A549 (cell line): ENCODE measurements at regions not wholly inside any gene's neighbourhood (a gene's known extent, or its start where the extent isn't known, plus 50 kb on each side); places are given as distances from the start of the nearest gene placed in this dataset.

Experiments used
- ATAC-seq, 2 experiments: fragments of 200-7000 bp in 1 of 2; fragments of >200 bp in 1 of 2; cut with Nextera tagmentation in 1 of 2; cut with Tn5 transposase in 1 of 2; 3 replicates each; pipeline versions ENCODE4 v1.8.0 to v1.9.1; 2018 to 2020; ENCODE audit warnings: mild to moderate bottlenecking in 1 of 2, moderate library complexity in 1 of 2
- CTCF ChIA-PET: fragments of 300-600 bp; sonication (Branson Sonifier 250); formaldehyde crosslinking; extraction: SDS; loops from one replicate; lab custom pipeline; 2021; ENCODE audit warnings: antibody characterized with exemption, inconsistent platforms; lab: Yijun Ruan, JAX
- POLR2A ChIA-PET: fragments of 350-600 bp; formaldehyde crosslinking; extraction: SDS; loops from one replicate; lab custom pipeline; 2021; ENCODE audit warnings: antibody characterized with exemption, inconsistent platforms; lab: Yijun Ruan, JAX
- DNase-seq, 2 experiments: peaks; one replicate each; pipeline versions ENCODE4 v3.0.0 to v3.0.0-alpha.2; 2011 to 2016; ENCODE audit warnings: low read depth in 1 of 2, low spot score in 1 of 2
- FAIRE-seq: peaks from 2 replicates; lab custom pipeline; 2011; peaks lifted over from hg19 to GRCh38; lab: Jason Lieb, UNC
- H3K27ac ChIP-seq, 2 experiments: fragments of >200 bp; sonication (Bioruptor Twin); formaldehyde crosslinking; 3 replicates each; pipeline ENCODE4 v1.5.1; 2016 to 2017
- H3K4me1 ChIP-seq: fragments of >200 bp; sonication (Bioruptor Twin); formaldehyde crosslinking; 3 replicates; pipeline ENCODE4 v1.6.1; 2016
- H3K4me2 ChIP-seq: fragments of >200 bp; sonication (Bioruptor Twin); formaldehyde crosslinking; 3 replicates; pipeline ENCODE4 v1.6.1; 2016
- H3K4me3 ChIP-seq: fragments of >200 bp; sonication (Bioruptor Twin); formaldehyde crosslinking; 3 replicates; pipeline ENCODE4 v1.5.1; 2016
- H3K9me3 ChIP-seq: fragments of >200 bp; sonication (Bioruptor Twin); formaldehyde crosslinking; 3 replicates; pipeline ENCODE4 v1.6.1; 2016
- CBX2 ChIP-seq: fragments of 200-600 bp; sonication (generic); IDR thresholded peaks from 2 replicates; pipeline ENCODE4 v1.6.1; 2016; ENCODE audit warnings: low read depth, mild to moderate bottlenecking, borderline replicate concordance
- CEBPB ChIP-seq, 2 experiments: fragments of >200 bp in 1 of 2; sonication (Bioruptor Twin) in 1 of 2; formaldehyde crosslinking in 1 of 2; IDR thresholded peaks; 2 replicates each; pipeline ENCODE4 v1.6.1; 2012 to 2016
- CHD2 ChIP-seq: fragments of 150-350 bp; IDR thresholded peaks from 2 replicates; pipeline ENCODE4 v1.6.1; 2014; ENCODE audit warnings: low read length; ENCODE audit not compliant: partially characterized antibody
- FOSB ChIP-seq: fragments of 250-450 bp; sonication (Bioruptor Pico); IDR thresholded peaks from 2 replicates; pipeline ENCODE4 v1.5.0; 2020; ENCODE audit warnings: mild to moderate bottlenecking, moderate library complexity
- HOXA7 ChIP-seq: fragments of 250-450 bp; sonication (Bioruptor Pico); IDR thresholded peaks from 2 replicates; pipeline ENCODE4 v1.5.0; 2020; ENCODE audit warnings: mild to moderate bottlenecking, moderate library complexity
- JUNB ChIP-seq: fragments of >200 bp; sonication (Bioruptor Twin); formaldehyde crosslinking; IDR thresholded peaks from 2 replicates; pipeline ENCODE4 v1.6.1; 2016
- KDM1A ChIP-seq: fragments of 200-600 bp; sonication (generic); IDR thresholded peaks from 2 replicates; pipeline ENCODE4 v1.6.1; 2016; ENCODE audit warnings: low read depth, mild to moderate bottlenecking
- POLR2A ChIP-seq: IDR thresholded peaks from 2 replicates; pipeline ENCODE4 v1.6.1; 2012; ENCODE audit warnings: mild to moderate bottlenecking, low read length
- RAD21 ChIP-seq, 2 experiments: fragments of >200 bp in 1 of 2; sonication (Bioruptor Twin) in 1 of 2; formaldehyde crosslinking in 1 of 2; IDR thresholded peaks in 1 of 2; conservative IDR thresholded peaks in 1 of 2; 2 replicates in 1 of 2; 3 replicates in 1 of 2; pipeline ENCODE4 v1.6.1; 2012 to 2018; ENCODE audit warnings: inconsistent platforms in 1 of 2
- REST ChIP-seq: fragments of 200-600 bp; sonication (generic); IDR thresholded peaks from 2 replicates; pipeline ENCODE4 v1.6.1; 2016; ENCODE audit warnings: antibody characterized with exemption, mild to moderate bottlenecking, moderate library complexity
- ZFP36 ChIP-seq: fragments of 450-650 bp; IDR thresholded peaks from 2 replicates; pipeline ENCODE4 v1.6.1; 2014; ENCODE audit warnings: borderline replicate concordance; ENCODE audit not compliant: partially characterized antibody
- ZSCAN20 ChIP-seq: fragments of 250-450 bp; sonication (Bioruptor Pico); IDR thresholded peaks from 2 replicates; pipeline ENCODE4 v1.8.0; 2022; ENCODE audit warnings: mild to moderate bottlenecking, moderate library complexity
- WGBS: methylation state at CpG from one replicate; pipeline ENCODE4 v1.1.6; 2017; ENCODE audit errors: missing lambda C conversion rate; 5-methylcytosine and 5-hydroxymethylcytosine counted together

DNA sequence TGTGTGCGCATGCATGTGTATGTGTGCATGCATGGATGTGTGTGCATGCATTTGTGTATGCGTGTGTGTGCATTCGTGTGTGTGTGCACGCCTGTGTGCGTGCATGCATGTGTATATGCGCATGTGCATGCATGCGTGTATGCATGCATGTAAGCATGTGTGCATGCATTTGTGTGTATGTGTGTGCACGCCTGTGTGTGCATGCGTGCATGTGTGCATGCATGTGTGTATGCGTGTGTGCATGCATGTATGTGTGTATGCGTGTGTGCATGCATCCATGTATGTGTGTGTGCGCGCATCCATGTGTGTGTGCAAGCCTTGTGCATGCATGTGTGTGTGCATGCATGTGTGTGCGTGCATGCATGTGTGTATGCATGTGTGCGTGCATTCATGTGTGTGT lies 276.8 kb downstream of the PBX3 start:
- no peak overlapping the region for H3K27ac ChIP-seq
- no peak overlapping the region for H3K4me3 ChIP-seq
- TF ChIP-seq REST: no peak
- POLR2A ChIA-PET: no interaction called here
- H3K4me1 ChIP-seq: no peaks in the 10 kb centered on the region
- CTCF ChIA-PET: no interaction called here
- no peaks in the 10 kb centered on the region for H3K9me3 ChIP-seq
- no peak for DNase-seq
- FAIRE-seq: no peak
- no peak overlapping the region for H3K4me2 ChIP-seq
- ATAC-seq: no peak
- 86% methylated on average over 15 of the region's 15 CpGs for WGBS

GRCh38 chr9:126024581-126025230 lies 277.5 kb downstream of the PBX3 start:
- FAIRE-seq: no peak

GRCh38 chr9:126025991-126026390 lies 278.8 kb downstream of the PBX3 start:
- peak; percentile 49 for TF ChIP-seq ZFP36
- no peak for TF ChIP-seq KDM1A

More at GRCh38 chr9:126024581-126025230, 277.5 kb downstream of the PBX3 start:
- ChIA-PET CTCF (interaction anchor here (0.9 to 1.5 kb wide), 2 partner anchors 467 to 597 kb away, joined by 3 to 4 read pairs; no protein-coding TSS in a partner anchor), POLR2A (no interaction called here)
- no peak overlapping the region for H3K4me3 ChIP-seq
- H3K4me2 ChIP-seq: no peak overlapping the region
- no peak for ATAC-seq
- 53% methylated on average over 6 of the region's 13 CpGs for WGBS
- no peaks in the 10 kb centered on the region for H3K9me3 ChIP-seq
- TF ChIP-seq CEBPB (IDR thresholded peaks at IDR 0.05): no peak
- DNase-seq: no peak
- H3K4me1 ChIP-seq: no peaks in the 10 kb centered on the region
- H3K27ac ChIP-seq: no peak overlapping the region

GRCh38 chr9:126027566-126027965 lies 280.4 kb downstream of the PBX3 start:
- FAIRE-seq (no peak), DNase-seq (no peak), ATAC-seq (no peak)
- H3K27ac ChIP-seq: no peak overlapping the region
- no peaks in the 10 kb centered on the region for H3K4me1 ChIP-seq
- CTCF ChIA-PET: interaction anchor here (1.0 kb wide), 1 partner anchor 620 kb away, joined by 3 read pairs; no protein-coding TSS in a partner anchor
- 0 out of 3 replicates have a peak overlapping the region, but pooled peaks have one; percentile 10 for H3K4me2 ChIP-seq
- no peaks in the 10 kb centered on the region for H3K9me3 ChIP-seq
- no peak overlapping the region for H3K4me3 ChIP-seq
- POLR2A ChIA-PET: no interaction called here
- TF ChIP-seq CBX2 (no peak), REST (no peak), ZSCAN20 (CRISPR knock-in tag) (no peak), HOXA7 (no peak), JUNB (no peak), FOSB (CRISPR knock-in tag) (no peak), RAD21 (conservative IDR thresholded peaks at IDR 0.05 in 1 of 2, IDR thresholded peaks at IDR 0.05 in 1 of 2) (no peak), POLR2A (no peak), CHD2 (no peak)
- 37% methylated on average over 5 of the region's 5 CpGs for WGBS

More at GRCh38 chr9:126025991-126026390, 278.8 kb downstream of the PBX3 start:
- 45% methylated on average over 5 of the region's 5 CpGs for whole genome bisulfite sequencing
- ChIA-PET POLR2A (no interaction called here), CTCF (interaction anchor here (1.5 kb wide), 1 partner anchor 465 kb away, joined by 4 read pairs; no protein-coding TSS in a partner anchor)
- no peak for FAIRE-seq
- no peaks in the 10 kb centered on the region for H3K9me3 ChIP-seq
- no peak overlapping the region for H3K4me2 ChIP-seq
- no peak overlapping the region for H3K4me3 ChIP-seq
- no peak for ATAC-seq
- DNase-seq: no peak
- H3K4me1 ChIP-seq: no peaks in the 10 kb centered on the region
- no peak overlapping the region for H3K27ac ChIP-seq
